ENCODE measurements at regions not wholly inside any gene's neighbourhood (a gene's known extent, or its start where the extent isn't known, plus 50 kb on each side); places are given as distances from the start of the nearest gene placed in this dataset.

- TF ChIP-seq IRF5 (IDR thresholded peaks at IDR 0.05; ENCODE audit: borderline replicate concordance) (no peak), ZNF24 (IDR thresholded peaks at IDR 0.05) (no peak)
- no peak for DNase-seq (ENCODE audit: low read depth, low spot score)
- ChIA-PET RAD21 (ENCODE audit: unreplicated experiment) (no interaction called here), POLR2A (interaction anchor here (0.6 kb wide), 1 partner anchor 15 kb away, joined by 3 read pairs; no protein-coding TSS in a partner anchor), CTCF (interaction anchor here (1.2 to 1.6 kb wide), 2 partner anchors 11 to 14 kb away, joined by 3 read pairs; no protein-coding TSS in a partner anchor), SMC1A (ENCODE audit: uncharacterized antibody, unreplicated experiment) (interaction anchor here (1.0 kb wide), 1 partner anchor 23 kb away, joined by 3 read pairs; no protein-coding TSS in a partner anchor)
- Histone ChIP-seq H3K79me2 (ENCODE audit: control insufficient read depth, insufficient read depth, low read length) (no peaks in the 10 kb centered on the region), H3K9me3 (replicated peaks; ENCODE audit: control insufficient read depth, insufficient read depth, low read length) (no peaks in the 10 kb centered on the region), H3K4me1 (ENCODE audit: control insufficient read depth, insufficient read depth, low read length) (no peaks in the 10 kb centered on the region), H3K36me3 (ENCODE audit: control insufficient read depth in 2 of 2, insufficient read depth in 2 of 2, low read length in 1 of 2) (no peaks in the 10 kb centered on the region), H4K20me1 (ENCODE audit: control insufficient read depth, insufficient read depth) (no peaks in the 10 kb centered on the region), H3K27ac (ENCODE audit: control insufficient read depth, insufficient read depth) (no peak overlapping the region), H3K9ac (ENCODE audit: control insufficient read depth, insufficient read depth, low read length) (no peak overlapping the region), H3K27me3 (replicated peaks in 1 of 2; ENCODE audit: control insufficient read depth in 2 of 2, insufficient read depth in 2 of 2, low read length in 1 of 2) (no peaks in the 10 kb centered on the region), H2AFZ (ENCODE audit: control insufficient read depth, low read depth, low read length) (no peak overlapping the region), H3K4me3 (no peak overlapping the region), H3K4me2 (ENCODE audit: control insufficient read depth, insufficient read depth) (no peak overlapping the region)
- in situ Hi-C loops (cut with MboI) (no loop called here), intact Hi-C loops (cut with micrococcal nuclease; ENCODE audit: unreplicated experiment) (loop anchor here (10.0 kb wide), 1 partner anchor 241 kb away; no protein-coding TSS in a partner anchor)
- no peak for FAIRE-seq
- 50% methylated on average over 1 of the region's 1 CpG for WGBS (ENCODE audit: insufficient coverage, insufficient replicate concordance, low lambda C conversion rate, missing lambda C conversion rate)
- no TSS peak for BruUV-seq (replicated peaks)
- ATAC-seq: no peak
These were observed 98.8 kb downstream of the MANEA start for GRCh38 chr6:95676011-95676628.

DNA sequence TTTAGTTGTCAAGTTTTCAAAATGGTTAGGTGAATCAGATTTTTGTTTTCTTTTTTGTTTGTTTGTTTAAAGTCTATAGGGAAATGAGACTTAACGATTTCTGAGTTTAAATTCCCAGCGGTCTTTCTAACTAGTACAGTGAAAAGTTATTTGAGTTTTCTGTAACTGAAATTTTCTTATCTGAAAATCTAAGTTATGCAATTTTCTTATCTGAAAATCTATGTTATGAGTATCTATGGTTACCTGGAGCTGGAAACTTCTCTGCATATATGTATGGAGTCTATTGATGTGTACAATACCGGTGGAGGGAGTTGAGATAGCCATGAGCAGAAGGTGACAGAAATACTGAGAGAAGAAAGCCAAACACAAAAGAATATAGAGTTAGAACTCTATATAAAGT, 102.6 kb downstream of the MANEA start:
- no peaks in the 10 kb centered on the region for H3K9me3 ChIP-seq (replicated peaks; ENCODE audit: control insufficient read depth, insufficient read depth, low read length)
- RAD21 ChIA-PET (ENCODE audit: unreplicated experiment): no interaction called here
- no peaks in the 10 kb centered on the region for H3K79me2 ChIP-seq (ENCODE audit: control insufficient read depth, insufficient read depth, low read length)
- CTCF ChIA-PET: no interaction called here
- H3K9ac ChIP-seq (ENCODE audit: control insufficient read depth, insufficient read depth, low read length): no peak overlapping the region
- TF ChIP-seq ATF7 (IDR thresholded peaks at IDR 0.05; ENCODE audit: low read depth): no peak
- TF ChIP-seq ESRRA (IDR thresholded peaks at IDR 0.05; ENCODE audit: low read length): no peak
- no peak for TF ChIP-seq TCF7 (IDR thresholded peaks at IDR 0.05; ENCODE audit: borderline replicate concordance)
- no peak for TF ChIP-seq MLLT1 (IDR thresholded peaks at IDR 0.05)
- TF ChIP-seq KAT2A (conservative IDR thresholded peaks at IDR 0.05; ENCODE audit: control insufficient read depth, low read depth, low read length): no peak
- TF ChIP-seq CHD2 (IDR thresholded peaks at IDR 0.05; ENCODE audit: borderline replicate concordance, low read depth, low read length): no peak
- no peaks in the 10 kb centered on the region for H3K36me3 ChIP-seq (ENCODE audit: control insufficient read depth in 2 of 2, insufficient read depth in 2 of 2, low read length in 1 of 2)
- FAIRE-seq: no peak
- POLR2A ChIA-PET: no interaction called here
- no peak overlapping the region for H3K4me3 ChIP-seq
- 9% methylated on average over 3 of the region's 3 CpGs for WGBS (ENCODE audit: insufficient coverage, insufficient replicate concordance, low lambda C conversion rate, missing lambda C conversion rate)
- no peak overlapping the region for H3K4me2 ChIP-seq (ENCODE audit: control insufficient read depth, insufficient read depth)
- SMC1A ChIA-PET (ENCODE audit: uncharacterized antibody, unreplicated experiment): no interaction called here
- no TSS peak for BruUV-seq (replicated peaks)
- no peaks in the 10 kb centered on the region for H3K4me1 ChIP-seq (ENCODE audit: control insufficient read depth, insufficient read depth, low read length)
- ATAC-seq: no peak
- no peak overlapping the region for H2AFZ ChIP-seq (ENCODE audit: control insufficient read depth, low read depth, low read length)
- H4K20me1 ChIP-seq (ENCODE audit: control insufficient read depth, insufficient read depth): no peaks in the 10 kb centered on the region
- H3K27ac ChIP-seq (ENCODE audit: control insufficient read depth, insufficient read depth): no peak overlapping the region
- in situ Hi-C loops (cut with MboI) (no loop called here), intact Hi-C loops (cut with micrococcal nuclease; ENCODE audit: unreplicated experiment) (loop anchor here (10.0 kb wide), 1 partner anchor 245 kb away; no protein-coding TSS in a partner anchor)
- no peak for DNase-seq (ENCODE audit: low read depth, low spot score)
- H3K27me3 ChIP-seq (replicated peaks in 1 of 2; ENCODE audit: control insufficient read depth in 2 of 2, insufficient read depth in 2 of 2, low read length in 1 of 2): no peaks in the 10 kb centered on the region

All from GM12878 (cell line).